Osteocyte (in vitro differentiated cells): ENCODE measurements at regions not wholly inside any gene's neighbourhood (a gene's known extent, or its start where the extent isn't known, plus 50 kb on each side); places are given as distances from the start of the nearest gene placed in this dataset.

ENCODE experiments used
- DNase-seq: peaks from one replicate; pipeline ENCODE4 v3.0.0; 2021; ENCODE audit warnings: mixed read lengths; ENCODE audit not compliant: unreplicated experiment; ENCODE audit errors: extremely low spot score
- H3K27ac Mint-ChIP-seq: one replicate; pipeline ENCODE4 v1.8.0; 2021; ENCODE audit warnings: mild to moderate bottlenecking, mixed read lengths; ENCODE audit not compliant: unreplicated experiment
- H3K27me3 Mint-ChIP-seq: one replicate; pipeline ENCODE4 v1.8.0; 2021; ENCODE audit warnings: mixed read lengths; ENCODE audit not compliant: unreplicated experiment
- H3K36me3 Mint-ChIP-seq: one replicate; pipeline ENCODE4 v1.8.0; 2021; ENCODE audit warnings: mixed read lengths; ENCODE audit not compliant: unreplicated experiment
- H3K4me1 Mint-ChIP-seq: one replicate; pipeline ENCODE4 v1.8.0; 2021; ENCODE audit warnings: mixed read lengths; ENCODE audit not compliant: unreplicated experiment
- H3K4me3 Mint-ChIP-seq: one replicate; pipeline ENCODE4 v1.8.0; 2021; ENCODE audit warnings: mild to moderate bottlenecking, moderate library complexity, mixed read lengths; ENCODE audit not compliant: unreplicated experiment
- H3K9me3 Mint-ChIP-seq: one replicate; pipeline ENCODE4 v1.8.0; 2021; ENCODE audit warnings: mixed read lengths; ENCODE audit not compliant: unreplicated experiment
- CTCF ChIP-seq: fragments of 200-600 bp; sonication (generic); IDR thresholded peaks from 2 replicates; pipeline ENCODE4 v1.5.0; 2021; ENCODE audit warnings: antibody characterized with exemption, mild to moderate bottlenecking, moderate library complexity

DNA sequence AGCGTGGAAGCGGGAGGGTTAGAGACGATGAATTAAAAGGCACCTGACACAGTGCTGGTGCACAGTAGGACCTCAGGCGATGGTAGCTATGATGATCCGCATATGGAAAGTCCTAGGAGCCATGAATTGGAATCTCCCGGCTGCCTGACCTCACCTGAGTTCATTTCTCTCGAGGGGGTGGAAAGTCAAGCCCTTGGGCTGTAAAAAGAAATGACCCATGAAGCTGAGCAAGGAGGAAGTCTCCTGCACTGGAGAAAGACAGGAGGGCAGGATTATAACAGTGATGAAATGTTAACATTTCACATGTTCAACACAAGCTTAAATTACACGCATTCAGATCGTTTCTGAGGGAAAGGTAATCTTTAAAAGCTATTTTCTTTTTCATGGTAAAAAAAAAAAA, 481.2 kb downstream of the MATN1 start:
- H3K4me1 Mint-ChIP-seq, result no peaks in the 10 kb centered on the region
- H3K36me3 Mint-ChIP-seq, result no peaks in the 10 kb centered on the region
- DNase-seq, result no peak
- TF ChIP-seq CTCF, result no peak
- H3K27me3 Mint-ChIP-seq, result no peaks in the 10 kb centered on the region
- peaks cover 6% of the 10 kb centered on the region for H3K9me3 Mint-ChIP-seq
- no peak overlapping the region for H3K27ac Mint-ChIP-seq
- no peak overlapping the region for H3K4me3 Mint-ChIP-seq

GRCh38 chr1:30241681-30242080, 481.7 kb downstream of the MATN1 start:
- no peaks in the 10 kb centered on the region for H3K4me1 Mint-ChIP-seq
- H3K27me3 Mint-ChIP-seq, result no peaks in the 10 kb centered on the region
- no peak overlapping the region for H3K4me3 Mint-ChIP-seq
- H3K9me3 Mint-ChIP-seq, result peaks cover 6% of the 10 kb centered on the region
- no peak for TF ChIP-seq CTCF
- H3K36me3 Mint-ChIP-seq, result no peaks in the 10 kb centered on the region
- no peak for DNase-seq
- no peak overlapping the region for H3K27ac Mint-ChIP-seq

GRCh38 chr1:30234091-30234490, 489.3 kb downstream of the MATN1 start:
- DNase-seq, result no peak
- H3K36me3 Mint-ChIP-seq, result no peaks in the 10 kb centered on the region
- no peaks in the 10 kb centered on the region for H3K4me1 Mint-ChIP-seq
- no peak overlapping the region for H3K4me3 Mint-ChIP-seq
- H3K27ac Mint-ChIP-seq, result no peak overlapping the region
- H3K9me3 Mint-ChIP-seq, result peaks cover 3% of the 10 kb centered on the region
- TF ChIP-seq CTCF, result no peak
- H3K27me3 Mint-ChIP-seq, result no peaks in the 10 kb centered on the region

DNA sequence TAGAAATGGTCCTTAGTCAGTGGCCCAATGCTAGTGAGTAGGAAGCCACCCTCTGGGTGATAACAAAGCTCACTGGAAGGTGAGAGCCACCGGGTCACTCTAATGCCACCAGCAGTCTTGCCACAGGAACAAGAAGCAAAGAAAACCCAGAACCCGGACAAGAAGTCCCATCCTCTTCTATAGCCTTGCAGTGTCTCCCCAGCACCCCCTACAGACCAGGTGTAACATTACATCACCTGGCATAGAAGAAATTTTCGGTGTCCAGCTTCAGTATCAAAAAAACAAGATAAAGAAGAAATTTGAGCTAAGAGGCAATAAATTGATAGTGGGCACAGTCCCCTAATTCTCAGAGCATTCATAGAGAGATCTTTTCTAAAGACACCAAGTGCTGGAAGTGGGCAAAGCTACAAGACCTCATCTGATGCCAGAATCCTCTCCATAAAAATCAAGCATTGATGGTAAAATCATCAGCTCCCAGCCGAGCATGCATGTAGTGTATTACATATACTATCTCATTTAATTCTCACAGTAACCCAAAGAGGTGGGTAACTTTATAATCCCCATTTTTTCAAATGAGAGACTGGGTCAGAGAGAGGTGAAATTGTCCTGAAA, 491.0 kb downstream of the MATN1 start:
- no peak overlapping the region for H3K27ac Mint-ChIP-seq
- no peak for DNase-seq
- H3K36me3 Mint-ChIP-seq, result no peaks in the 10 kb centered on the region
- peaks cover 3% of the 10 kb centered on the region for H3K9me3 Mint-ChIP-seq
- H3K4me1 Mint-ChIP-seq, result no peaks in the 10 kb centered on the region
- no peak overlapping the region for H3K4me3 Mint-ChIP-seq
- no peaks in the 10 kb centered on the region for H3K27me3 Mint-ChIP-seq
- peak; percentile 23 for TF ChIP-seq CTCF

DNA sequence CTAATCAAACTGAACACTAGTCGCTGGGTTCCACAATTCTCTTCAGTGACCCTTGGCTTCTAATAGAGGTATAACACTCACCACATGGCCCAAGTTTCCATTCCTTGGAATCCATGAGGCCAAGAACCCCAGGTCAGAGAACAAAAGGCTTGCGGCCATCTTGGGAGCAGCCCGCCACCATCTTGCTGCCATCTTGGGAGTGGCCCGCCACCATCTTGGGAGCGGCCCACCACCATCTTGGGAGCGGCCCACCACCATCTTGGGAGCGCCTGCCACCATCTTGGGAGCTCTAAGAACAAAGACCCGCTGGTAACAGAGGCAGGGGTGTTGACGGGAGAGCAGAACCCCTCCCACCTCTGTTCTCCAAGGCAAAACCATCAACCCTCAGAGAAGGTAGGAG, 493.4 kb downstream of the MATN1 start:
- no peaks in the 10 kb centered on the region for H3K27me3 Mint-ChIP-seq
- TF ChIP-seq CTCF, result no peak
- H3K4me1 Mint-ChIP-seq, result no peaks in the 10 kb centered on the region
- DNase-seq, result no peak
- H3K36me3 Mint-ChIP-seq, result no peaks in the 10 kb centered on the region
- H3K27ac Mint-ChIP-seq, result no peak overlapping the region
- no peak overlapping the region for H3K4me3 Mint-ChIP-seq
- peaks cover 3% of the 10 kb centered on the region for H3K9me3 Mint-ChIP-seq
